OCI-LY7 (cell line): ENCODE measurements at regions not wholly inside any gene's neighbourhood (a gene's known extent, or its start where the extent isn't known, plus 50 kb on each side); places are given as distances from the start of the nearest gene placed in this dataset.

Source experiments
- CTCF ChIP-seq: fragments of 200-600 bp; sonication (generic); conservative IDR thresholded peaks from 2 replicates; pipeline ENCODE4 v1.5.1; 2014; ENCODE audit warnings: mild to moderate bottlenecking, antibody characterized with exemption, low read length, moderate library complexity, mixed read lengths
- EZH2phosphoT487 ChIP-seq: fragments of 200-600 bp; sonication (generic); IDR thresholded peaks from 2 replicates; pipeline ENCODE4 v1.6.1; 2018; ENCODE audit warnings: low read depth, borderline replicate concordance, mild to moderate bottlenecking, mixed run types, antibody characterized with exemption, low read length, moderate library complexity, mixed read lengths

- TF ChIP-seq CTCF (no peak), EZH2phosphoT487 (no peak)
Measured at GRCh38 chr20:48525400-48525799, 302.4 kb downstream of the PREX1 start.
